ENCODE measurements at regions not wholly inside any gene's neighbourhood (a gene's known extent, or its start where the extent isn't known, plus 50 kb on each side); places are given as distances from the start of the nearest gene placed in this dataset.

DNA sequence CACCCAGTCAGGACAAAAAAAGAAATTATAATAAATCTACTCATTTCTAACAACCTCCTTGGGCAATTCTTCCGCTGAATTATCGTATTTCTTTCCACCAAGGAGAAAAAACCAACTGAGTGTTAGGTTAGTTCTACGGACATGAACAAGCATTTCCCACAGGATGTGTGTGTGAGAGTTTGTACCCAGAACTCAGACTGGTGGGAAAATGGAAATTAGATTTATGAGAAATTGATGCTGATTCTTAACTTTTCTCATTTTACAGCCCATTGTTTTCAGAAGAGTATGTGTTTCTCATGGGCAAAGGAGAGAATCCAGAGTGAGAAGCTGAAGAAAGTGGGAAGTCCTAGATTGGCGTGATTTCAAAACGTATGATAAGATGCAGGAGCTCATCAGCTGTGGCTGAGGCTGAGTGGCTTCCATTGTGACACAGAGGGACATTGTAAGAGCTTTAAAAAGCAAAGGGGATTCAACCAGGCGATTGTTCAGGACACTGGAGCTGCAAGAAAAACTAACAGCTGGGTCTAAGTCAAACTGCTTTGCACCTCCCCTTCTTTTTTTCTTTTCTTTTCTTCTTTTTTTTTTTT is 184.7 kb upstream of the ARGLU1 start:
- no peak overlapping the region for H2BK15ac ChIP-seq (ENCODE audit: low read depth, poor library complexity, severe bottlenecking)
- peak; percentile 4 for DNase-seq
- no peak overlapping the region for H3K9ac ChIP-seq (ENCODE audit: low read length)
- peaks cover 5% of the 10 kb centered on the region for H3K4me1 ChIP-seq (ENCODE audit: control insufficient read depth, insufficient read depth, low read depth, low read length)
- H3K27me3 ChIP-seq (ENCODE audit: control insufficient read depth in 1 of 2, insufficient read depth in 1 of 2, low read length in 2 of 2) = peaks cover 0 to 2% of the 10 kb centered on the region in 2 experiments
- no peak overlapping the region for H3K4me3 ChIP-seq (ENCODE audit: insufficient read depth in 1 of 2, low read depth in 1 of 2, low read length in 2 of 2)
- H2BK120ac ChIP-seq (ENCODE audit: low read depth, low read length) = no peak overlapping the region
- H2BK5ac ChIP-seq (ENCODE audit: low read depth, low read length, poor library complexity, severe bottlenecking) = no peak overlapping the region
- H3K9me3 ChIP-seq (ENCODE audit: control insufficient read depth, low read length) = no peaks in the 10 kb centered on the region
- H3K36me3 ChIP-seq (ENCODE audit: control insufficient read depth in 1 of 2, insufficient read depth in 2 of 2, low read depth in 1 of 2, low read length in 2 of 2) = no peaks in the 10 kb centered on the region
- H2AFZ ChIP-seq (ENCODE audit: low read depth, low read length) = no peak overlapping the region
- no peak overlapping the region for H3K23ac ChIP-seq (ENCODE audit: low read length in 2 of 2)
- H3K4me2 ChIP-seq (ENCODE audit: low read length, poor library complexity, severe bottlenecking) = no peak overlapping the region
- no peak overlapping the region for H3K4ac ChIP-seq (ENCODE audit: low read depth in 1 of 2, low read length in 2 of 2)
- WGBS = 74% methylated on average over 5 of the region's 6 CpGs
- H3K79me1 ChIP-seq (replicated peaks; ENCODE audit: low read length, poor library complexity, severe bottlenecking) = no peaks in the 10 kb centered on the region
- H3K27ac ChIP-seq (ENCODE audit: low read length, poor library complexity, severe bottlenecking) = no peak overlapping the region
- H2BK12ac ChIP-seq (ENCODE audit: low read length in 2 of 2) = no peak overlapping the region
- H3K14ac ChIP-seq (ENCODE audit: low read length in 2 of 2) = no peak overlapping the region
- H4K91ac ChIP-seq (ENCODE audit: low read length) = no peak overlapping the region
- H2AK5ac ChIP-seq (ENCODE audit: low read length, severe bottlenecking) = no peak overlapping the region
- no peak overlapping the region for H3K18ac ChIP-seq (ENCODE audit: low read depth in 1 of 2, low read length in 2 of 2)
- no peak overlapping the region for H4K8ac ChIP-seq (ENCODE audit: low read length)

GRCh38 chr13:106748785-106749184 is 180.8 kb upstream of the ARGLU1 start:
- Histone ChIP-seq H2BK5ac (ENCODE audit: low read depth, low read length, poor library complexity, severe bottlenecking) (no peak overlapping the region), H3K4me3 (ENCODE audit: insufficient read depth in 1 of 2, low read depth in 1 of 2, low read length in 2 of 2) (no peak overlapping the region), H3K23ac (ENCODE audit: low read length in 2 of 2) (no peak overlapping the region), H2BK12ac (ENCODE audit: low read length in 2 of 2) (no peak overlapping the region), H2AK5ac (ENCODE audit: low read length, severe bottlenecking) (no peak overlapping the region), H3K4me1 (ENCODE audit: control insufficient read depth, insufficient read depth, low read depth, low read length) (peaks cover 2% of the 10 kb centered on the region), H3K14ac (ENCODE audit: low read length in 2 of 2) (no peak overlapping the region), H3K79me1 (replicated peaks; ENCODE audit: low read length, poor library complexity, severe bottlenecking) (no peaks in the 10 kb centered on the region), H3K4me2 (ENCODE audit: low read length, poor library complexity, severe bottlenecking) (no peak overlapping the region), H2AFZ (ENCODE audit: low read depth, low read length) (no peak overlapping the region), H3K27me3 (ENCODE audit: control insufficient read depth in 1 of 2, insufficient read depth in 1 of 2, low read length in 2 of 2) (peaks cover 0 to 2% of the 10 kb centered on the region in 2 experiments), H3K27ac (ENCODE audit: low read length, poor library complexity, severe bottlenecking) (no peak overlapping the region), H4K91ac (ENCODE audit: low read length) (no peak overlapping the region), H3K18ac (ENCODE audit: low read depth in 1 of 2, low read length in 2 of 2) (no peak overlapping the region), H2BK15ac (ENCODE audit: low read depth, poor library complexity, severe bottlenecking) (no peak overlapping the region), H3K36me3 (ENCODE audit: control insufficient read depth in 1 of 2, insufficient read depth in 2 of 2, low read depth in 1 of 2, low read length in 2 of 2) (no peaks in the 10 kb centered on the region), H4K8ac (ENCODE audit: low read length) (no peak overlapping the region), H3K9ac (ENCODE audit: low read length) (no peak overlapping the region), H2BK120ac (ENCODE audit: low read depth, low read length) (no peak overlapping the region), H3K9me3 (ENCODE audit: control insufficient read depth, low read length) (no peaks in the 10 kb centered on the region), H3K4ac (ENCODE audit: low read depth in 1 of 2, low read length in 2 of 2) (no peak overlapping the region)
- DNase-seq = no peak
- WGBS = 44% methylated on average over 2 of the region's 2 CpGs

DNA sequence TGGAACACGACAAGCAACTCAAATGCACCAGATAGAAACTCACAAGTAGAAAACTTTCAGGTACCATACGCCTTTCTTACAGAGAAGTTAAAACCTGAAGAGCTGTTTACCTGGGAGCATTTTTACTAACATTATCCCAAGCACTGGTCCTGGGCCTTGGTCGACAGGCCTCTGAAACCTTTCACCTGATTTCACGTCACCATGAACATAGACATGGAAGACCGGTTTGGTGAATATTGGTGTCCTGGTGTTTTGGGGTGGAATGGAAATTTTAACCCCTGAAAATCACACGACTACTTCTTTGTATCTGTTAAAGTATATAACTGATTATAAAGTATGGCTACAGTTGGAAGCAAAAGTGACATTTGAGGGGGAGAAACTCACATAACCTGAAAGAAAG is 176.6 kb upstream of the ARGLU1 start:
- WGBS = 96% methylated on average over 5 of the region's 6 CpGs
- H3K9ac ChIP-seq (ENCODE audit: low read length) = no peak overlapping the region
- H3K4ac ChIP-seq (ENCODE audit: low read depth in 1 of 2, low read length in 2 of 2) = no peak overlapping the region
- H3K36me3 ChIP-seq (ENCODE audit: control insufficient read depth in 1 of 2, insufficient read depth in 2 of 2, low read depth in 1 of 2, low read length in 2 of 2) = no peaks in the 10 kb centered on the region
- no peaks in the 10 kb centered on the region for H3K27me3 ChIP-seq (ENCODE audit: control insufficient read depth in 1 of 2, insufficient read depth in 1 of 2, low read length in 2 of 2)
- peak overlapping the region; percentile 94 for H2AK5ac ChIP-seq (ENCODE audit: low read length, severe bottlenecking)
- no peaks in the 10 kb centered on the region for H3K79me1 ChIP-seq (replicated peaks; ENCODE audit: low read length, poor library complexity, severe bottlenecking)
- no peak overlapping the region for H4K8ac ChIP-seq (ENCODE audit: low read length)
- no peak overlapping the region for H3K14ac ChIP-seq (ENCODE audit: low read length in 2 of 2)
- no peak for DNase-seq
- H3K9me3 ChIP-seq (ENCODE audit: control insufficient read depth, low read length) = no peaks in the 10 kb centered on the region
- H4K91ac ChIP-seq (ENCODE audit: low read length) = no peak overlapping the region
- H2BK5ac ChIP-seq (ENCODE audit: low read depth, low read length, poor library complexity, severe bottlenecking) = no peak overlapping the region
- H2BK12ac ChIP-seq (ENCODE audit: low read length in 2 of 2) = no peak overlapping the region
- no peak overlapping the region for H3K4me3 ChIP-seq (ENCODE audit: insufficient read depth in 1 of 2, low read depth in 1 of 2, low read length in 2 of 2)
- H3K4me1 ChIP-seq (ENCODE audit: control insufficient read depth, insufficient read depth, low read depth, low read length) = peaks cover 4% of the 10 kb centered on the region
- no peak overlapping the region for H3K23ac ChIP-seq (ENCODE audit: low read length in 2 of 2)
- no peak overlapping the region for H2BK120ac ChIP-seq (ENCODE audit: low read depth, low read length)
- no peak overlapping the region for H3K18ac ChIP-seq (ENCODE audit: low read depth in 1 of 2, low read length in 2 of 2)
- H3K4me2 ChIP-seq (ENCODE audit: low read length, poor library complexity, severe bottlenecking) = no peak overlapping the region
- no peak overlapping the region for H3K27ac ChIP-seq (ENCODE audit: low read length, poor library complexity, severe bottlenecking)
- H2AFZ ChIP-seq (ENCODE audit: low read depth, low read length) = no peak overlapping the region
- H2BK15ac ChIP-seq (ENCODE audit: low read depth, poor library complexity, severe bottlenecking) = no peak overlapping the region

GRCh38 chr13:106738186-106738678 is 170.3 kb upstream of the ARGLU1 start:
- no peaks in the 10 kb centered on the region for H3K9me3 ChIP-seq (ENCODE audit: control insufficient read depth, low read length)
- no peak for DNase-seq
- no peak overlapping the region for H2BK12ac ChIP-seq (ENCODE audit: low read length in 2 of 2)
- H2BK5ac ChIP-seq (ENCODE audit: low read depth, low read length, poor library complexity, severe bottlenecking) = no peak overlapping the region
- H3K4me1 ChIP-seq (ENCODE audit: control insufficient read depth, insufficient read depth, low read depth, low read length) = peaks cover 3% of the 10 kb centered on the region
- H2BK15ac ChIP-seq (ENCODE audit: low read depth, poor library complexity, severe bottlenecking) = no peak overlapping the region
- no peak overlapping the region for H3K18ac ChIP-seq (ENCODE audit: low read depth in 1 of 2, low read length in 2 of 2)
- no peak overlapping the region for H3K23ac ChIP-seq (ENCODE audit: low read length in 2 of 2)
- no peaks in the 10 kb centered on the region for H3K36me3 ChIP-seq (ENCODE audit: control insufficient read depth in 1 of 2, insufficient read depth in 2 of 2, low read depth in 1 of 2, low read length in 2 of 2)
- no peak overlapping the region for H3K4me2 ChIP-seq (ENCODE audit: low read length, poor library complexity, severe bottlenecking)
- no peak overlapping the region for H4K8ac ChIP-seq (ENCODE audit: low read length)
- no peak overlapping the region for H3K27ac ChIP-seq (ENCODE audit: low read length, poor library complexity, severe bottlenecking)
- H2BK120ac ChIP-seq (ENCODE audit: low read depth, low read length) = no peak overlapping the region
- H3K4ac ChIP-seq (ENCODE audit: low read depth in 1 of 2, low read length in 2 of 2) = no peak overlapping the region
- no peaks in the 10 kb centered on the region for H3K79me1 ChIP-seq (replicated peaks; ENCODE audit: low read length, poor library complexity, severe bottlenecking)
- H2AFZ ChIP-seq (ENCODE audit: low read depth, low read length) = no peak overlapping the region
- H3K14ac ChIP-seq (ENCODE audit: low read length in 2 of 2) = no peak overlapping the region
- H3K4me3 ChIP-seq (ENCODE audit: insufficient read depth in 1 of 2, low read depth in 1 of 2, low read length in 2 of 2) = no peak overlapping the region
- no peak overlapping the region for H4K91ac ChIP-seq (ENCODE audit: low read length)
- no peak overlapping the region for H3K9ac ChIP-seq (ENCODE audit: low read length)
- no peaks in the 10 kb centered on the region for H3K27me3 ChIP-seq (ENCODE audit: control insufficient read depth in 1 of 2, insufficient read depth in 1 of 2, low read length in 2 of 2)
- no peak overlapping the region for H2AK5ac ChIP-seq (ENCODE audit: low read length, severe bottlenecking)
- WGBS = 88% methylated on average over 10 of the region's 10 CpGs

Measured in mesenchymal stem cell (in vitro differentiated cells and primary cell).